SU-DHL-6 (cell line): ENCODE measurements at regions not wholly inside any gene's neighbourhood (a gene's known extent, or its start where the extent isn't known, plus 50 kb on each side); places are given as distances from the start of the nearest gene placed in this dataset.

ENCODE experiments used
- CTCF ChIP-seq: fragments of 200-600 bp; sonication (generic); IDR thresholded peaks from one replicate; pipeline ENCODE4 v1.5.1; 2017; ENCODE audit warnings: antibody characterized with exemption, mild to moderate bottlenecking, low read length, moderate library complexity; ENCODE audit not compliant: insufficient read depth, poor library complexity, severe bottlenecking
- EZH2phosphoT487 ChIP-seq: fragments of 200-600 bp; sonication (generic), shearing (Covaris generic); conservative IDR thresholded peaks from 2 replicates; pipeline ENCODE4 v1.6.1; 2018; ENCODE audit warnings: mild to moderate bottlenecking, antibody characterized with exemption, low read length, moderate library complexity, mixed read lengths

DNA sequence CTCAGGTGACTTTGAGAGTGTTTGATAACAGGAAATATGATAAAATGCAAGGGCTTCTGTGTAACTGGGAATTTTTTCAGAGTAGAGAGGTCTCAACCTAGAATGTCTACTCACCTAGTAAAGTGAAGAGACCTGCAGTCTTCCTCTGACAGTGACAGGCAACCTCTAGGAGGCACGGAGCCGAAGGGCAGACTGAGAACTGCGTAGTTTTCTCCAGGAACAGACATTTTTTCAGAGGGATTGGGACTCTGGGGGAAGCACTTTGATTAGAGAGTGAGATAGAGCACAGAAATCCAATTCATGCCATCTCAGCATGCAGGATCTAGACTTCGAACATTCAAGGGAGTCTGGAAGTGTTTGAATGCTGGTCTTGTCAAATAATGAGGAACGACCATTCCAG, 213.3 kb downstream of the AKAP7 start:
- TF ChIP-seq CTCF, result no peak
- no peak for TF ChIP-seq EZH2phosphoT487
